Activated CD4-positive, alpha-beta T cell treated with anti-CD3 and anti-CD28 coated beads for 24 hours (primary cell): ENCODE measurements at regions not wholly inside any gene's neighbourhood (a gene's known extent, or its start where the extent isn't known, plus 50 kb on each side); places are given as distances from the start of the nearest gene placed in this dataset.
A peak's percentile ranks its signal among the peaks of the same experiment; 100 is the strongest.
"Not testable (repeated sequence)": the region's sequence is repeated elsewhere in the genome, so short reads cannot be mapped to it uniquely, and the experiment has no call there.

Source experiments
- DNase-seq, 2 donors: peaks; one replicate each; pipeline ENCODE4 v3.0.0-alpha.2; 2020; ENCODE audit warnings: low read depth in 2 of 2

DNA sequence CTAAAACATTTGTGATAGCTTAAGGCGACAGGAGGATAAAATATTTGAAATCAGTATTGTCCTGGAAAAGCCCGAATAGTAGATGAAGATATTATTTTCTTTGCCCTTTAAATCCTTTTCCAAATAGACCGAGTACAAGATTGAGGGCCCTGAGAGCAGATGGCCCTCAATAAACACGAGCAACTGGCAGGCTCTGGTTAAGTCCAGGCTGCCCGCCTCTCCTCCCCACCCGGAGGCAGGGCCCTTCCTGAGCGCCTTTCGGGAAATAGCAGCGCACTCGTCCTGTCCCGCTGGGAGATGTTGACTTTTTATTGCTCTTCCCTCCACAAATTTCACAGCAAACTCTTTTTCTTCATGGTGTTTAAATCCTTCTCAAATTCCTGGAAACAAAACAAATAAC is 50.8 kb upstream of the MAX start:
- no peak for DNase-seq

DNA sequence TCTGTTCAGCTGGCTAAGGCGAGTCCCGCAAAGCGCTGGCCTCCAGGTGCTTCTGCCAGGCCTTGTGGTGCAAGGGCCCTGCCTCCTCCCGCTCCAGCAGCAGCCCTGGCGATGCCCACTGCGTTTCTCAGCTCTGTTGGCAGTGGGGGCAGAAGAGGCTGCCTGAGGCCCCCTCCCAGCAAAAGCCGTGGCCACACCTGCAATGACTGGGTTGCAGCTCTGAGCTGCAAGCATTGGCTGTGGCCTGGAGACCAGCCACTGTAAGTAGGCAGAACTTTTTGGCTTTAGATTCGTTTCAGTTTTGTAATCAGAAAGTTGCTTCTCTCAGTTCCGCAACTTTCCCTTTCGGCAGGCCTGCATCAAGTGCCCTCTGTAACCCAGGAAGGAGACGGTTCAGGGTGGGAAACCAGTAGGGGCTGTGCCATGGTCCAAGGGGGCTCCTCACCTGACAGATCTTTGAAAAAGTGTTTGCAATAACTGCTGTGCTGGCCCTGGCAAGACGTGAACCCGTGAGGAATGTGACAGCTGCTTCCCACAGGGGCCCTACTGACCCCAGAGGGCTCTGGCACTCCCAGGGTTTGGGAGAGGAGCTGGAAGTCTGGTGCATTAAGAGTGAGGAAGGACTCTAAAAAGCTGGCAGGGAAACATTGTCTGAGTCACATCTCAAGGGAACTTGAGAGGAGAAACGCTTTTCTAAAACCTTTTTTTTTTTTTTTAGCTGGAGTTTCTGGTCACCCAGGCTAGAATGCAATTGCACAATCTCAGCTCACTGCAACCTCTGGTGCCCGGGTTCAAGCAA is 54.5 kb upstream of the MAX start:
- no peak for DNase-seq

DNA sequence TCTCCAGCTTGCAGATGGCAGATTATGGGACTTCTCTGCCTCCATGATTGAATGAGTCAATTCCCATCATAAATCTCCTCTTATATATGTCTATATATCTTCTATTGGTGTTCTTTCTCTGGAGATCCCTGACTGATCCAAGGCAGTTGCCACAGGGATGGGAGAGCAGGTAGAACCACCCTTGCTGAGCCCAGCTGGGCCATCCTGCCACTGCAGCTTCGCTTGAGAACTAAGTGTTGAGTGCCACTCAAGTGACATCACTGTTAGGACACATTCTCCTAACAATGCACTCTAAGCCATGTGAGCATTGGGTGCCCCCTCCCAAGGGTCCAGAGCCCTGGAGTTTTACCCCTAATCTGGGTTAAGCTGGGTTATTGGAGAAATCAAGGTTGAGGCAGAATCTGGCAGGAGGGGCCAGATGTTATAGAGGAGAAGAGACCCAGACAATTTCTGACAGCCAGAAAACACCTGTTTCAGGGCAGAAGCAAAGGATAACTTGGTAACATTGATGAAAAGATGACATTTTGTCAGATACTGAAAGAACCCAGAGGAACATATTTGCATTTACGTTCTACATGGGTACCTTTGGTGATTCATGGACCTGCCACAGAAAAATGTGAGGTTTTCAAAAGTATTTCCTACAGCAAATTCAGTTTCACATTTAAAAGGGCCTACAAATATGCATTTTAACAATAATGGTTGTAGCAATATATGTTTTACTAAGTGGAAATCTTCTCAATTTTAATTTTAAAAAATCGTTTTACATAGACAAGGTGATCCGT is 57.2 kb upstream of the MAX start:
- DNase-seq = no peak

DNA sequence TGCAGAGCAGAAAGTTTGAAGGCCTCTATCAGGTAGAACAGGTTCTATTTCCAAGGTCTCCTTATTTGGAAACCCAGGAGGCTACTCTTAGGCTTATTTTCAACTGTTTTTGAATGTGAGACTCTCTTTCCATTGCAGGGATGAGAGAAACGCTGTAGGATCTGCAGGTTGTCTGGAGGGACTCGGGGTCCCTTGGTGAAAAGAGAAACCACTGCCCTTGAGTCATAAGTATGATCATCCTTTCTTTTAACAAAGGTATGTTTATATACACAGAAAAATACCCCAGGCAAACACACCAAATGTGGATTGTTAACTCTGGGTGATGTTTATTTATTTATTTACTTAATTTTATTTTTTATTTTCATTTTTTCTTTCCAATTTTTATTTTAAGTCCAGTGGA is 57.8 kb upstream of the MAX start:
- no peak for DNase-seq

DNA sequence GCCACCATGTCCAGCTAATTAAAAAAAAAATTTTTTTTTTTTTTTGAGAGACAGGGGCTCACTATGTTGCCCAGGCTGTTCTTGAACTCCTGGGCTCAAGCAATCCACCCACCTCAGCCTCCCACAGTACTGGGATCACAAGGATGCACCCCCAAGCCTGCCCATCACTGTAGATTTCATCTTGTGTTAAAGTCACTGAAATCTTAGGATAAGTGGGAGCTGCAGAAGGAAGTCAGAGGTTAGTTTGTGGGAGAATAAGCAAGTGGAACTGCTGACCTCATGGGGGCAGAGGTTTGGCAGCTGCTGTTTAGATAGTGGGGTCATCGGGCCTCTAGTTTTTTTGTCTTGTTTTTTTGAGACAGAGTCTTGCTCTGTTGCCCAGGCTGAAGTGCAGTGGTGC is 59.7 kb upstream of the MAX start:
- no peak for DNase-seq

DNA sequence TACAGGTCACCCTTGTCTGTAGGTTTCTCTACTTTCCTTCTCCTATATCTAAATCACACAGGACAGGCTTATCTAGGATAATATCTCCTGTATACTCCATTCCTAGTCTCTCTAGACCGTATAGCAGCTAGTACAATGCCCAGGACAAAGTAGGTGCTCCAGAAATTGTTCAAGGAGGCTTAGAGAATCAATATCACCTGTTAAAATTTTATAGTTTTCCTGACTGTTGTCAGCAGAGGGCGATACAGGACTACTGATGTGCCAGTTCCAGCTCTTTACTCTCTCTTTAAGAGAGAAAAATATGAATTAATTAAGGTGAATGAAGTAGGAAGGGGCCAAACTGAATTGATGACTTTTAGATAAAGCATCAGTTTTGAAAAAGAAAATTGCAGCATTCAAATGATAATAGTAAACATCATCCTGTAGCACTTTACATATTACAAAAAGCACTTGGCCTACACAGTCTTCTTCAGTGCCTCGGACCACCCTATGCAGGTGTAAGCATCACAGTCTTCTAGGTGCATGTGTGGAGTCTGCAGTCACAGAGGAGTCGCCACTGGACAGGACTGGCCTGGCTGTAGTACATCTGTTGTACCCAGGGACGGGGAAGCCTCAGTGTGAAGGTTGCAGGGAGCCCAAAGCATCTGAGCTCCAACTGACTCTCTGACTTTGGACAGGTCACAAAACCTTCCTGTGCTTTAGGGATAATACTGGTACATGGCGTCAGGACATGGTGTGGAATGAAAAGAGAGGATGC is 61.9 kb upstream of the MAX start:
- DNase-seq = peak in 1 of 2 donors; percentile 41

DNA sequence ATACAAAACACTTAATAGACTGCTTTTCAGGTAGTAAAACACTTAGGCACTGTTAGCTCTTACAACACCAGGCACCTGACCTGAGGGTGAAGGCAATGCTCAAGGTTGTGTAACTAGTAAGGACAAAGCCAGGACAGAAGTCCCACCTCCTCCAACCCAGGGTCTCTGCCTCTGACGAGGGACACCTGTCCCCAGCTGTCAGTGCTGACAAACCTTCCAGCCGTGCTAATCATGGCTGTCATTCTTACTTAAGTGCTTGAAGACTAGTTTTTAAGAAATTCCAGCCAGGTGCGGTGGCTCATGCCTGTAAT is 62.5 kb upstream of the MAX start:
- no peak for DNase-seq

DNA sequence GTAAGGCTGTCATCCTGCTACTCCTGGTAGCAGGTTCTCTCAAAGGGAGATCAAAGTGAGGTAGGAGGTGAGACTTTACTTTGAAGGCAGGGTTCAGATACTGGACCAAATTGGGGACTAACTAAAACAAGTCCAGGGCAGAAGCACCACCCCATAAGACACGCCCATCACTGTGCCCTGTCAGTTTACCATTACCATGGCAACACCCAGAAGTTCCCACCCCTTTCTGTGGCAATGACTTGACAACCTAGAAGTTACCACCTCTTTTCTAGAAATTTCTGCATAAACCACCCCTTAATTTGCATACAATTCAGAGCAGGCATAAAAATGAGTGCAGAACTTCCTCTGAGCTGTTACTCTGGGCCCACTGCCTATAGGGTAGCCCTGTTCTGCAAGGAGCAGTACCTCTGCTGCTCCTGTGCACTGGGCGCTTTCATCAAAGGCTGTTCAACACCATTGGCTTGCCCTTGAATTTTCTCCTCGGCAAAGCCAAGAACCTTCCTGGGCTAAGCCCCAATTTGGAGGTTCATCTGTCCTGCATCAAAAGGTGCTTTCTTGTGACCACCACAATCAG is 64.8 kb upstream of the MAX start:
- peak in 1 of 2 donors; percentile 8 for DNase-seq

DNA sequence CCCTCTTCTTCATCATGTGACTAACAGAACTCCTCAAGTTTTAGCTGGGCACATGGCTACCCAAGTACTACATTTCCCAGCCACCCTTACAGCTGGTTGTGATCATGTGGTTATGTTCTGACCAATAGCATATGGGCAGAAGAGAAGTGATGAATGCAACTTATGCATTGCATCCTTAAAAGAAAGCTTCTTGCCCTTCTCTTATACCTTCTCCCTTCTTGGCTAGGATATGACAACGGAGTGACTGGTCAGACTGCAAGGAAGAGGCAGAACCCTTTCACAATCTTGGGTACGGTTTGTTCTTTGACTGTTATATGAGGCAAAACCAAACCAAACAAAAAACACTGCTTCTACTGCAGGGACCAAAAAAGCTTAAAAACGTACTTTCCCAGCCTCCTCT is 66.5 kb upstream of the MAX start:
- DNase-seq = no peak

DNA sequence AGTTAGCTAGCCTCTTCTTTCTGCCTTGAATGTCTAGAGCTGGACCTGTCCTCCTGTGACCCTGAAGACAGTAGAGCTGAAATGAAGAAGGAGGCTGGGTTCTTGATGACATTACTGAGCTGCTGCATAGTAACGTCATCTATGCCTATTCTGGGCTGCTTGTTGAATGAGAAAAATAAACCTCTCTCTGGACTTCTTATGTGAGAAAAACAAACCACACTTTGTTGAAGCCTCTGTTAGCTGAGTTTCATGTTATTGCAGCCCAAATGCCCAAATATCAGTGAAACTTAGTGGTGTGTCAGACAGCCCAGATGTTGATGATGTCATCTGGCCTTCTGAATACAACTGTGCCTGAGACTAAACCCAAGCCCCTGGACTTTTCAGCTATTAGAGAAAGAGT is 67.0 kb upstream of the MAX start:
- DNase-seq = no peak

DNA sequence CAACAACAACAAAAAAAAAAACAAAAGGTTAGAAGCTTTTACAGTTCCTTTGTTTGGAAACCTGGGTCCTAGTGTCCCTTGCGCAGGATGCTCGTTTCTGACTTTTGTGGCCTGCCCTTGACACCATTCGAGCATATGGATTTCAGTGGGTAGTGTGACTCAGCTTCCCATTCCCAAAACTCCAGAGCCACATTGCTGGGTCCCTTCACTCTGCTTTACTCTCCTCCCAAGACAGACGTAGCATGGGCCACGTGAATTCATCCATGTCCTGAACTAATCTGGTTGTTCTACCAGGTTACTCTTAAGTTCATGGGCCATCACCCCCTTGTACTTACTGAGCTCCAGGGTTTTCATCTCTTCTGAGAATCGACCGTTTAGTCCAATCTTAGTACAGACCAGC is 68.0 kb upstream of the MAX start:
- DNase-seq = no peak

DNA sequence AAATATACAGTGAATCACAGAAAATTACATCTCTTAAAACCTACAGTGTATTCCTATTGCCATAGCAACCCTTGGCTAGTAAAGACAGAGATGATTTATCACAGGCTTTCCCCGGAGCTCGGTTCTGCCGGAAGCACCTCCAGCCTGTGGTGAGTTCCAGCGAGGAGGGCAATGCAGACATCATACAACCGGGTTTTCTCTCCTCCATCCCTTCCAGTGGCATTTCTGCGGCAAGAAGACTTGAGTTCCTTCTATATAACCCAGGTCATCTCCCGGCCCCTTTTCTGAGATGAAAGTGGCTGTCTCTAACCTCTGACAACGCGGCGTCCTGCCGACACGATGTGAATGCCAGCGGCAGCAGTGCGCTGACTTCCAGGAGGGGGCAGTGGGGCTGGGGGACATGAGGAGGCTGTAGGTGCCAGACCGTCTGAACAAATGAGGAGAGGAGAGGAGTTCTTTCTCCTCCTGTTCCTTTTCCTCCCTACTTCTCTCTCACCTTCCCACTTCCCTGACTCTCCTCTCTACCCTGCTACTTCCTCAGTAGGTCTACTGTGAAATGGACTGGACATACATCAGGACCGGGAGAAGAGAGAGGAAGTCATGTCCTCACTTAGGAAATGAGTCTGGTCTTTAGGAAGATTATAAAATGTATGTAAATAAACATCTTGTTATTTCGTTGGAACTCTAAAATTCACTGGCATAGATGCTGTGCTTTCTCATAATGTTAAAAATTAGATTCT is 68.6 kb upstream of the MAX start:
- DNase-seq = peak; percentile 17 to 23

DNA sequence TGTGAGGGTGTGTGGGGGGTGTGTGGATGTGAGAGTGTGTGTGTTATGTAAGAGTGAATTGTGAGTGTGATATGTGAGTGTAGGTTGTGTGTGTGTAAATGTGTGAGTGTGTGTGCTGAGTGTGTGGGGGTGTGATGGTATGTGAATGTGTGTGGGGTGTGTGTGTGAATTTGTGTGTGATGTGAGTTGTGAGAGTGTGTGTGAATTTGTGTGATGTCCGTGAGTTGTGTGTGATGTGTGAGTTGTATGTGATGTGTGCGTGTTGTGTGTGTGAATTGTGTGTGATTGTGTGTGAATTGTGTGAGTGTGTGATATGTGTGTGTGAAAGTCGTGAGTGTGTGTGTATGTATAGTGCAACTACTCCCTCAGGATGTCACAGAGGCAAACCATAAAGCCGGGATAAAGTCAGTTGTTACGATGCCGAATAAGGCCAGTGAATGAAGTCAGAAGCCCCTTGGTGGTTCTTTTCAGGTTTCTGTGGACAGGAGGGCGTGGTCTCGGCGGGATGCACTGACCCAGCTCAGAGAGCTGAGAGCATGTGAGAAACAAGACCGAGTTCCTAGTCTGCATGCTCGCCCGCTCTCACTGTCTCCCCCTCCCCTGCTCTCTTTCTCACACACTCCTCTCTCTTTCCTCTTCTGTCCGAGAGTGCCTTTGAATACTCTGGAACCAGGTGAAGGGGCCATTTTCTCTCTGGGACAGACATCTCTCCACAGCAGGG is 71.8 kb upstream of the MAX start:
- no peak for DNase-seq

DNA sequence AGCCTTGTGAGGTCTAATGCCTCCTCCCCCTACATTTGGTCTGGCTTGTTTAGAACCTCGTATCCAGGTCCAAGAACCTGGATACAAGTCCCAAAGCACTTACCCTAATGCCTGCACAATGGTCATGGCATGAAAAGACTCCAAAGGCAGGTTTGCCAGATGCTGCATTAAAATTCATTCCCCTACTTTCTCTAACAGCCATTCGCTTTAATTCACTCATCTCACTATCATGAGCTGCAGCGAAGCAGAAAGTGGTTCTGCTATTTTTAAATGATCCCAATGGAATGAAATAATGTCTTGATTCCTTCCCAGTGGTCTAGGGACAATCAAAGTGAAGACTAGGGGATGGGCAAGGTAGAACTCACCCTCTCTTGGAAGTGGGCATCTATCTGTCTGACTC is 72.5 kb upstream of the MAX start:
- DNase-seq = no peak

DNA sequence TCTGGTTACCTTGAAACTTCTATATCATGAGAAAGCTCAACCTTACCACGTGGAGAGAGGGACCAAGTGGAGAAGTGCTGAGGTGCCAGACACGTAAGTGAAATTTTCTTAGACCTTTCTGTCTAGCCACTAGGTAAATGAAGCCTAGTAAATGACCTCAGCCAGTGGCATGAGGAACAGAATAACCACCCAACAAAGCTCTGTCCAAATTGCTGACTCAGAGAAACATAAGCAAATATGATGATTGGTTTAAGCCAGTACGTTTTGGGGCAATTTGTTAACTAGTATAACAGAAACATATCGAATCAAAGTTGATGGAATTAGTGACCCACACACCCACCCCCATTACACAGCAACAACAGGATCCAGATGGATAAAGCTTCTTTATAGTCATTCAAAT is 75.2 kb upstream of the MAX start:
- no peak for DNase-seq

DNA sequence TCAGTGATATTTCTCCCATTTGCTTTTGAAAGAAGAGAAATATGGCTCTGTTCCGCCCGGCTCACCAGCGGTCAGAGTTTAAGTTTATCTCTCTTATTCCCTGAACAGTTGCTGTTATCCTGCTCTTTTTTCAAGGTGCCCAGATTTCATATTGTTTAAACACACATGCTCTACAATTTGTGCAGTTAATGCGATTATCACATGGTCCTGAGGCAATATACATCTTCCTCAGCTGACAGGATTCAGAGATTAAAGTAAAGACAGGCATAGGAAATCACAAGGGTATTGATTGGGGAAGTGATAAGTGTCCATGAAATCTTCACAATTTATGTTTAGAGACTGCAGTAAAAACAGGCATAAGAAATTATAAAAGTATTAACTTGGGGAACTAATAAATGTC is 76.9 kb upstream of the MAX start:
- DNase-seq = not testable (repeated sequence)

DNA sequence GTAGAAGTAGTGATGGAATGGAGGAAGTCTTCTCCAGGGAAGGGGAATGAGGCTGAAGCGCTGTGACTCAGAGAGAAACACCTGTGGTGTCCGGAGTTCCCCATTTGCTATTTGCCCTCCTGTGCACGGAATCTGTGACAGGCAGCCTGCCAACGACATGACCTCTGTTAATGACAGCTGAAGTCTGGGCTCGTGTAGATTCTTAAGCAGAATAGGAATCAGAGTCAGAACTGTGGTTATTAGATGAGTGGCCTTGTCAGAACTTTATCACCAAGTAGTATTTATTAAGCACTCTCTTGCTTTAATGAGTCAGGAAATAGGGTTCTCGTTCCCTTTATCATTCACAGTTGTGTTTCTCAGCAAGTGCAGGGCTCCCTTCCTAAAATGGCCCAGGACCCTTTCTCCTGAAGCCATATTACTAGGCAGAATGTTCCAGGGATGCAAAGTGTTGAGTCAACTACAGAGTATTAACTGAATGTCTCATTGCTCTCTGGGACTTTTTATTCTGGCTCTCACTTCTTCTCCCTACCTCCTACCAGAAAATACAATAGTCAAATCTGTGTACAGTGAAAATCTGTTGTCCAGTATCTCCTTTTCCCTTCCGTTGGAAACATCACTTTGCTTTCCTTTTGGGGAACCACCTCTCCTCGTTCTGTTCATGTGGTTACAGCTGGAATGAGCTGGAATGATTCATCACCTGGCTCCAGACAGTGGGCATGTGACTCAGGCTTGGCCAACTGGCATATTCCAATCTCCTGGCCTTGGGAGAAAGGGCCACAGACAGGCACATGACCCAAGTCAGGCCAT is 77.8 kb upstream of the MAX start:
- DNase-seq = peak; percentile 10 to 31

DNA sequence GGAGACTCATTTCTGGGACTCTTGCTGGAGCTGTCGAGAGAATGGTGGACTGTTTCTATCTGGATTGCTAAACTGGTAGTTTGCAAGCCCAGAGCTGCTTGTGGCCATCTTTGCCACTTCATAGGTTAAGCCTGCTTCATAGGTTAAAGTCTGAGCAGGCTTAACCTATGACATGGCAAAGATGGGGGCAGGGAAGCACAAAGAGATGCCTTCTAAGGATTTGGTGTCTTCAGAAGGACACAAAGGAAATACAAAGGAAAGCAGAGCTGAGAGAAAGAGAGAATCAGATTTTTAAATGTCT is 78.4 kb upstream of the MAX start:
- no peak for DNase-seq

DNA sequence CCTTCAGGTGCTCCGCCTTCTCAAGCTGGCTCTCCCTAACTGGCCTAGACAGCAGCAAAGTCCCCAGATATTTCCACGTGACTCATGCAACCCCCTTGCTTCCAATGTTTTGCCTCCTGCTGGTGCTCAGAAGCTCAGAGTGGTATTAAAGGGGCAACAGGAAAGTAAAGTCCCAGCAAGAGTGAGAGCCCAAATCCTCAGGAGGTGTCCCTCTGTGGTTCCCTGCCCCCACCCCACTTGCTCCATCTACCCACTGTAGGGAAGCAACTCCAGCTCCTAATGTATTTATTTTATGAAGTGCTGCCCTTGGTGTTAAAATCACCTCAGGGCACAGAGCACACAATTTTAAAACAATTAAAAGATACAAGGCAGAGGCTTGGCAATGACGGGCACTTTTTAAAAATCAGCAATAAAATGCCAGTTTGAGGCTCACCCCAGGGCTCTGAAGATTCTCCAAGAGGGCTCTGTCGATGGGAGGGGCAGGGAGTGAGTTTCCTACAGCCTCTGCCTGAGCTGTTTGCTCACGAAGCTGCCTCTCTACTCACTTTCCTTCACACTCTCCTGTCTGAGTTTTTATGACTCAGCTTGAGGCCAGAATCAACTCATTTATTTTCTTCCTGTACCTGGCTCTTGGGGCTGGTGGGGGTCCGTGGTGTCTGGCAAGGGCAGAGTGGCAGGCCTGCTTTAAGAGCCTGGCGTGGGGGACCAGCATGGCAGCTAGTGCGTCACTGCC is 81.9 kb upstream of the MAX start:
- DNase-seq = no peak

DNA sequence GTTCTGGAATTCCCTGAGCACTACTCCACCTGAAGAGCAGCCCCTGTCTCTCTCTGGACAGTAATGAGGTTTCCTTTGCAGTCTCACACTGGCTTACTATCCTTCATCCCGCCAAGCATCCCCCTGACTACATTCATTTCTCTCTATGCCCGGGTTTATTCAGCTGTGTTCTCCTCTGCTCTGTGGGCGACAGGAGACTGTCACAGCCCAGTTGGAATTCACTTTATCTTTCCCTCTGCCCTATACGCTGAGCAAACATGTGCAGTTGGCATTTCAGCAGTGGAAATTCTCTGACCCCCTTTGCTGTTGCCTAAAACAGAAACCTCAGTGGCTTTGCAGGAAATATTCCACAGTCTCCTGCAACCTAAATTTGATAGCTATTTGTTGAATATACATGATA is 83.5 kb upstream of the MAX start:
- no peak for DNase-seq
